Esophagus squamous epithelium (tissue), 4 donors: ENCODE measurements at regions not wholly inside any gene's neighbourhood (a gene's known extent, or its start where the extent isn't known, plus 50 kb on each side); places are given as distances from the start of the nearest gene placed in this dataset.

Experiments
- POLR2A ChIP-seq, 4 donors: fragments of 450-650 bp; IDR thresholded peaks; one replicate each; pipeline ENCODE4 v1.6.1; 2017; ENCODE audit warnings: antibody characterized with exemption in 4 of 4, mild to moderate bottlenecking in 4 of 4, moderate library complexity in 3 of 4
- TF ChIP-seq, protein P1 (sequence below), 6 experiments: fragments of 450-650 bp in 4 of 6; fragments of 200-600 bp in 2 of 6; sonication (generic) in 2 of 6; IDR thresholded peaks; one replicate each; pipeline ENCODE4 v1.5.1; 2016 to 2019; ENCODE audit warnings: antibody characterized with exemption in 6 of 6, mild to moderate bottlenecking in 4 of 6, moderate library complexity in 4 of 6

DNA sequence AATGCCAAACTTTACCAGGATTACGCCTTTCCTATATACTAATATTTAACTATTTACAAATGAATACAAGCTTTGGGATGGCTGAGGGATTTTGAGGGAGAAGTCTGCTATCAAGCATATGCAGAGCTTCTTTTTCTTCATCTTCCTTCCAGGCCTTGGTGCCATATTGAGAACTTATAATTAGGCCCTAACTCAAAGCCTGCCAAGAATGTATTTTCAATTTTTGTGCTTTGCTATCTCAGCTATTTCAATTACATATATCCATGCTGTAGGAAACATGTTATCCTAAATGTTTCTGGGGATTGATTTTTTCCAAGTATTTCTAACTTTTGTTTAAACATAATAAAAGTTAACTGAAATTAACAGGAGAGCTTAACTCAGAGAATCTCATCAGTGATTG lies 425.0 kb upstream of the GRM7 start:
- TF ChIP-seq, protein P1, sequence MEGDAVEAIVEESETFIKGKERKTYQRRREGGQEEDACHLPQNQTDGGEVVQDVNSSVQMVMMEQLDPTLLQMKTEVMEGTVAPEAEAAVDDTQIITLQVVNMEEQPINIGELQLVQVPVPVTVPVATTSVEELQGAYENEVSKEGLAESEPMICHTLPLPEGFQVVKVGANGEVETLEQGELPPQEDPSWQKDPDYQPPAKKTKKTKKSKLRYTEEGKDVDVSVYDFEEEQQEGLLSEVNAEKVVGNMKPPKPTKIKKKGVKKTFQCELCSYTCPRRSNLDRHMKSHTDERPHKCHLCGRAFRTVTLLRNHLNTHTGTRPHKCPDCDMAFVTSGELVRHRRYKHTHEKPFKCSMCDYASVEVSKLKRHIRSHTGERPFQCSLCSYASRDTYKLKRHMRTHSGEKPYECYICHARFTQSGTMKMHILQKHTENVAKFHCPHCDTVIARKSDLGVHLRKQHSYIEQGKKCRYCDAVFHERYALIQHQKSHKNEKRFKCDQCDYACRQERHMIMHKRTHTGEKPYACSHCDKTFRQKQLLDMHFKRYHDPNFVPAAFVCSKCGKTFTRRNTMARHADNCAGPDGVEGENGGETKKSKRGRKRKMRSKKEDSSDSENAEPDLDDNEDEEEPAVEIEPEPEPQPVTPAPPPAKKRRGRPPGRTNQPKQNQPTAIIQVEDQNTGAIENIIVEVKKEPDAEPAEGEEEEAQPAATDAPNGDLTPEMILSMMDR (IDR thresholded peaks at IDR 0.05), result no peak
- TF ChIP-seq POLR2A (IDR thresholded peaks at IDR 0.05), result no peak
